HAP-1 (cell line): ENCODE measurements at regions not wholly inside any gene's neighbourhood (a gene's known extent, or its start where the extent isn't known, plus 50 kb on each side); places are given as distances from the start of the nearest gene placed in this dataset.
"Not testable (repeated sequence)": the region's sequence is repeated elsewhere in the genome, so short reads cannot be mapped to it uniquely, and the experiment has no call there.

Experiments used
- DNase-seq, 2 experiments: peaks; one replicate each; pipeline ENCODE4 v3.0.0-alpha.2; 2016 to 2020; ENCODE audit warnings: low spot score in 2 of 2
- H3K27me3 ChIP-seq: fragments of 250-450 bp; sonication (Bioruptor Pico); 2 replicates; pipeline ENCODE4 v1.5.1; 2020; ENCODE audit warnings: low read depth, mild to moderate bottlenecking, moderate library complexity
- H3K36me3 ChIP-seq: fragments of 250-450 bp; sonication (Bioruptor Pico); replicated peaks from 2 replicates; pipeline ENCODE4 v1.5.1; 2020; ENCODE audit warnings: mild to moderate bottlenecking
- H3K4me1 ChIP-seq: fragments of 250-450 bp; sonication (Bioruptor Pico); 2 replicates; pipeline ENCODE4 v1.5.1; 2020; ENCODE audit warnings: mild to moderate bottlenecking
- H3K4me3 ChIP-seq: fragments of 250-450 bp; sonication (Bioruptor Pico); 2 replicates; pipeline ENCODE4 v1.5.1; 2020; ENCODE audit warnings: mild to moderate bottlenecking, moderate library complexity
- H3K9me3 ChIP-seq: fragments of 250-450 bp; sonication (Bioruptor Pico); 2 replicates; pipeline ENCODE4 v1.5.1; 2020; ENCODE audit warnings: mild to moderate bottlenecking, moderate library complexity
- in situ Hi-C: fragments of 300-500 bp; cut with MboI; formaldehyde crosslinking; loops from 3 replicates; pipeline ENCODE4 v1.14.3; 2020; ENCODE audit warnings: low sequenced_read_pairs, inconsistent platforms, mixed read lengths

DNA sequence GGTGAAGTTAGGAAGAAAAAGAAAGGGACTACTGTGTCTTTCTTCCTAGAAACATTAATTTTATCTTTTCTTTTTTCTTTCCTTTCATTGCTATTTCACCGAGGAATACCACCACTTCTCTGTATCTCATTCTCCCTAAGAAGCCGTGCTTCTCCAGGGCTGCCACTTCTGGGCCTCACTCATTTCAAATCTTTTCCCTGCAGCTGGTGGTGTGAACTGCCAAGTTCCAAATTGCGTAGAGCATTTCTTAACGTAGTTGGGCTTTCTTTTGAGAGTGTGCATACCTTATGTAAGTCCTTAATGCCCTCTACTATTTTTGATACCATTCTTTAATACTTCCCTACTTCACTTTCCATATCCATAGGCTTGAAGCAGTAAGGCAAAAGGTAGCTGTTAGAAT is 66.7 kb upstream of the CYP1B1 start:
- H3K4me1 ChIP-seq, result no peaks in the 10 kb centered on the region
- no peak for DNase-seq
- in situ Hi-C loops, result no loop called here
- no peak overlapping the region for H3K4me3 ChIP-seq
- no peaks in the 10 kb centered on the region for H3K9me3 ChIP-seq
- no peaks in the 10 kb centered on the region; the same call in 1 of the 2 replicates for H3K27me3 ChIP-seq
- H3K36me3 ChIP-seq, result no peaks in the 10 kb centered on the region

DNA sequence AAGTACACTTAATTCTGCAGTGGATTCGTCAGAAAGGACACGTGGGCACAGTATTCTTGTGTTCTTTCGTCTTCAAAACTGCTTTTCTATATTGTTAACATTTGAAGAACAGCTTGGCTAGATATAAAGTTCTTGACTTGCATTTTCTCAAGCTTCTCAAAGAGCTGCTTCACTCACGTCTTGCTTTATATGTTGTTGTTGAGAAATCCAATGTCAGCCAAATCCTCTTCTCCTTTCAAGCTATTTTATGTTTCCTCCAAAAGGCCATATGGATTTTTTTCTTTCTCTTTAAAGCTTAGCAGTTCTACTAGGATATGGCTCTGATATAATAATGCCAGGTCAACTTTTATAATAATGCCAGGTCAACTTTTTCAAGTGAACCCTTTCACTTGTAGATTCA is 65.5 kb upstream of the CYP1B1 start:
- no peaks in the 10 kb centered on the region for H3K9me3 ChIP-seq
- no peak for DNase-seq
- H3K36me3 ChIP-seq, result no peaks in the 10 kb centered on the region
- H3K4me3 ChIP-seq, result no peak overlapping the region
- H3K4me1 ChIP-seq, result no peaks in the 10 kb centered on the region
- in situ Hi-C loops, result no loop called here
- no peaks in the 10 kb centered on the region; the same call in 1 of the 2 replicates for H3K27me3 ChIP-seq

GRCh38 chr2:38138996-38139395 is 63.0 kb upstream of the CYP1B1 start:
- Histone ChIP-seq H3K4me3 (no peak overlapping the region), H3K9me3 (no peaks in the 10 kb centered on the region), H3K4me1 (no peaks in the 10 kb centered on the region), H3K36me3 (no peaks in the 10 kb centered on the region), H3K27me3 (no peaks in the 10 kb centered on the region; the same call in 1 of the 2 replicates)
- no peak for DNase-seq
- in situ Hi-C loops, result no loop called here

GRCh38 chr2:38138419-38138818 is 62.5 kb upstream of the CYP1B1 start:
- Histone ChIP-seq H3K4me3 (no peak overlapping the region), H3K9me3 (no peaks in the 10 kb centered on the region), H3K36me3 (no peaks in the 10 kb centered on the region), H3K27me3 (no peaks in the 10 kb centered on the region; the same call in 1 of the 2 replicates), H3K4me1 (no peaks in the 10 kb centered on the region)
- in situ Hi-C loops, result no loop called here
- DNase-seq, result no peak

GRCh38 chr2:38137958-38138357 is 62.0 kb upstream of the CYP1B1 start:
- in situ Hi-C loops, DNase-seq, H3K27me3 ChIP-seq, H3K9me3 ChIP-seq, H3K4me3 ChIP-seq, H3K4me1 ChIP-seq, H3K36me3 ChIP-seq: not testable (repeated sequence)

DNA sequence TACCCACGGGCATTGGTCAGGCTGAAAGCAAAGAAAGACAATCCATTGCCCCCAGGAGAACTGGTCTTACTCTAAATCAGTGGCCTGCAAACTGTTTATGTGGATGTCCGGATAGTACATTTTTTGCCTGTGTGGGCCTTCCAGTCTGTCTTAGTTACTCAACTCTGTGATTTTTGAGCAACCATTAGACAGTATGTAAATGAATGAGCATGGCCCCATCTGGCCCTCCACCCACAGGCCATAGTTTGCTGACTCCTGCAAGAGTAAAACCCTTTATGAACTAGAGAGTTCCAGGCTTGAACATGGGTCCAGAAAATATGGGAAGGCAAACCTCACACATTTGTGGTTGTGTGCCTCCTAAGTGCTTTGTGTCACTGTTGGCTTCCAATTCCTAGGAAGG is 55.7 kb upstream of the CYP1B1 start:
- no peaks in the 10 kb centered on the region for H3K4me1 ChIP-seq
- in situ Hi-C loops, result no loop called here
- H3K36me3 ChIP-seq, result no peaks in the 10 kb centered on the region

DNA sequence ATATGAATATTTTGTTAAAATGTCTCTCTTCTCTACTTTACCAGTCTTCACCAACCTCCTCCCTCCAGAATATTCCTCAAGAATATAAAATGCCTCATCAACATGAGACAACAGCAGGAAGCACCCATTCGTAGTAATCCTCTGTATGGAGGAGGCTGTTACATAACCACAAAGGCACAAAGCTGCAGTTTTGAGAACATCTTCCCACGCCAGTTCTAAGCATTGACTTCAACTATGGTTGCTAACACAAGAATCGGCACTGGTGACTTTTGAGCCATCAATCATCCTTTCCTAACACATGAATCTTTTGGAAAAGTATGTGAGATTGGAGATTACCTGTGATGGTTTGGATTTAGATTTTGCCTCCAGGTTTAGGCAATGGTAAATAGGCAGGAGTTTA is 54.9 kb upstream of the CYP1B1 start:
- Histone ChIP-seq H3K4me1 (no peaks in the 10 kb centered on the region), H3K9me3 (peaks cover 2% of the 10 kb centered on the region; the same call in 1 of the 2 replicates), H3K36me3 (no peaks in the 10 kb centered on the region), H3K27me3 (no peaks in the 10 kb centered on the region), H3K4me3 (no peak overlapping the region)
- no peak for DNase-seq
- in situ Hi-C loops, result no loop called here

More for the DNA sequence above, 55.7 kb upstream of the CYP1B1 start:
- DNase-seq, result no peak
- Histone ChIP-seq H3K27me3 (no peaks in the 10 kb centered on the region), H3K9me3 (peaks cover 2% of the 10 kb centered on the region; the same call in 1 of the 2 replicates), H3K4me3 (no peak overlapping the region)

GRCh38 chr2:38129987-38130386 is 54.0 kb upstream of the CYP1B1 start:
- no peaks in the 10 kb centered on the region for H3K4me1 ChIP-seq
- no peak for DNase-seq
- in situ Hi-C loops, result no loop called here
- peaks cover 2% of the 10 kb centered on the region; the same call in 1 of the 2 replicates for H3K9me3 ChIP-seq
- H3K27me3 ChIP-seq, result no peaks in the 10 kb centered on the region
- H3K36me3 ChIP-seq, result no peaks in the 10 kb centered on the region
- no peak overlapping the region for H3K4me3 ChIP-seq

GRCh38 chr2:38129481-38129880 is 53.5 kb upstream of the CYP1B1 start:
- H3K9me3 ChIP-seq, result peaks cover 2% of the 10 kb centered on the region; the same call in 1 of the 2 replicates
- DNase-seq, result no peak
- H3K27me3 ChIP-seq, result no peaks in the 10 kb centered on the region
- H3K4me3 ChIP-seq, result no peak overlapping the region
- in situ Hi-C loops, result no loop called here
- no peaks in the 10 kb centered on the region for H3K36me3 ChIP-seq
- no peaks in the 10 kb centered on the region for H3K4me1 ChIP-seq

DNA sequence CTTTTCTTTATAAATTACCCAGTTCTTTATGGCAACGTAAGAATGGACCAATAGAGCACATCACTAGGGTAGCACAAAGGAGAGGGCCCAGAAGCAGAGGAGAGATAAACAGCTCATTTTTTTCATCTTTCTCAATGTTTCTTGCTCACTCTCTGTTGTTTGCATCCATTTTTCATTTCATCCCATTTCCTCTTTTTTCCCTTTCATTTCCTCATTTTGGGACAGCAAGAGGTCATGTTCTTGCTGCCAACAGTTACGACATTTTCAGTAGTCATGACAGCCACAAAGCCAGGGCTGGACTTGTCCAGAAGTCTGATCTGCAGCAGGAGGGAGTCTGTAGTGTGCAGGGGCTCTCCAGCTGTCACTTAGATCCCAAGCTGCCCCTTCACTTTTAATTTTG is 52.7 kb upstream of the CYP1B1 start:
- in situ Hi-C loops, result no loop called here
- DNase-seq, result no peak
- Histone ChIP-seq H3K9me3 (peaks cover 2% of the 10 kb centered on the region; the same call in 1 of the 2 replicates), H3K4me1 (no peaks in the 10 kb centered on the region), H3K36me3 (no peaks in the 10 kb centered on the region), H3K27me3 (no peaks in the 10 kb centered on the region), H3K4me3 (no peak overlapping the region)

GRCh38 chr2:38127277-38127676 is 51.3 kb upstream of the CYP1B1 start:
- DNase-seq, result no peak
- no peaks in the 10 kb centered on the region for H3K36me3 ChIP-seq
- peaks cover 2% of the 10 kb centered on the region; the same call in 1 of the 2 replicates for H3K9me3 ChIP-seq
- H3K4me3 ChIP-seq, result no peak overlapping the region
- in situ Hi-C loops, result no loop called here
- no peaks in the 10 kb centered on the region for H3K27me3 ChIP-seq
- H3K4me1 ChIP-seq, result no peaks in the 10 kb centered on the region

- no peaks in the 10 kb centered on the region for H3K4me1 ChIP-seq
- DNase-seq, result no peak
- H3K4me3 ChIP-seq, result no peak overlapping the region
- H3K9me3 ChIP-seq, result peaks cover 2% of the 10 kb centered on the region; the same call in 1 of the 2 replicates
- H3K27me3 ChIP-seq, result no peaks in the 10 kb centered on the region
- in situ Hi-C loops, result no loop called here
- H3K36me3 ChIP-seq, result no peaks in the 10 kb centered on the region
Measured at GRCh38 chr2:38125842-38126241, 49.9 kb upstream of the CYP1B1 start.
